GM10248 (cell line): ENCODE measurements at regions not wholly inside any gene's neighbourhood (a gene's known extent, or its start where the extent isn't known, plus 50 kb on each side); places are given as distances from the start of the nearest gene placed in this dataset.
"Not testable (repeated sequence)": the region's sequence is repeated elsewhere in the genome, so short reads cannot be mapped to it uniquely, and the experiment has no call there.

Source experiments
- CTCF ChIA-PET: fragments of 300-600 bp; sonication (Branson Sonifier 250); formaldehyde crosslinking; extraction: SDS; loops from one replicate; lab custom pipeline; 2021; ENCODE audit warnings: antibody characterized with exemption; lab: Yijun Ruan, JAX
- POLR2A ChIA-PET: fragments of 350-650 bp; sonication (Branson Sonifier 250); formaldehyde crosslinking; extraction: SDS; loops from one replicate; lab custom pipeline; 2020; ENCODE audit warnings: antibody characterized with exemption; lab: Yijun Ruan, JAX
- DNase-seq: peaks from one replicate; pipeline ENCODE4 v3.0.0; 2012; ENCODE audit errors: extremely low spot score
- TF ChIP-seq, protein P1 (sequence below): IDR thresholded peaks from 2 replicates; pipeline ENCODE4 v1.5.1; 2012; ENCODE audit warnings: mild to moderate bottlenecking, low read depth; ENCODE audit errors: extremely low read depth, missing control alignments, control extremely low read depth

DNA sequence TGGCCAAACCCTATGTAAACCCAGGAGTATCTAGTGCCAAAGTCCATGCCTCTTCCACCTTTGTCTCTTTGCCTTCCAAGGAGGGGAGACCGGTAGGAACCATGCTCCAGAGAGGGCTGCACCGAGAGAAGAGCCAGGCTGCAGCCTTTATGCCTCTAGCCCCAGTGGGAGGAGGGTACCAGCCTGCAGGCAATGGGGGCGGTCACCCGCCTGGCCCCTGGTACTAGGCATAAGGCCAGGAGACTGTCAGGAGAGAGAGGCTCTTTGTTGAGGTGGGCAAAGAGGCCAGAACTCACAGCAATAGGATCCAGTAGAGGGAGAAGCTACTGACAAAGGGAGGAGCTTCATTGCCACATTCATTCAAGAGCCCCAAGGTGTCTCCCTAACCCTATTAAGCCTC, 146.6 kb upstream of the PDE1C start:
- CTCF ChIA-PET, result interaction anchor here (0.7 to 1.5 kb wide), 2 partner anchors 13 to 141 kb away, joined by 3 read pairs; no protein-coding TSS in a partner anchor
- POLR2A ChIA-PET, result no interaction called here
- DNase-seq, result no peak
- TF ChIP-seq, protein P1, sequence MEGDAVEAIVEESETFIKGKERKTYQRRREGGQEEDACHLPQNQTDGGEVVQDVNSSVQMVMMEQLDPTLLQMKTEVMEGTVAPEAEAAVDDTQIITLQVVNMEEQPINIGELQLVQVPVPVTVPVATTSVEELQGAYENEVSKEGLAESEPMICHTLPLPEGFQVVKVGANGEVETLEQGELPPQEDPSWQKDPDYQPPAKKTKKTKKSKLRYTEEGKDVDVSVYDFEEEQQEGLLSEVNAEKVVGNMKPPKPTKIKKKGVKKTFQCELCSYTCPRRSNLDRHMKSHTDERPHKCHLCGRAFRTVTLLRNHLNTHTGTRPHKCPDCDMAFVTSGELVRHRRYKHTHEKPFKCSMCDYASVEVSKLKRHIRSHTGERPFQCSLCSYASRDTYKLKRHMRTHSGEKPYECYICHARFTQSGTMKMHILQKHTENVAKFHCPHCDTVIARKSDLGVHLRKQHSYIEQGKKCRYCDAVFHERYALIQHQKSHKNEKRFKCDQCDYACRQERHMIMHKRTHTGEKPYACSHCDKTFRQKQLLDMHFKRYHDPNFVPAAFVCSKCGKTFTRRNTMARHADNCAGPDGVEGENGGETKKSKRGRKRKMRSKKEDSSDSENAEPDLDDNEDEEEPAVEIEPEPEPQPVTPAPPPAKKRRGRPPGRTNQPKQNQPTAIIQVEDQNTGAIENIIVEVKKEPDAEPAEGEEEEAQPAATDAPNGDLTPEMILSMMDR, result no peak

DNA sequence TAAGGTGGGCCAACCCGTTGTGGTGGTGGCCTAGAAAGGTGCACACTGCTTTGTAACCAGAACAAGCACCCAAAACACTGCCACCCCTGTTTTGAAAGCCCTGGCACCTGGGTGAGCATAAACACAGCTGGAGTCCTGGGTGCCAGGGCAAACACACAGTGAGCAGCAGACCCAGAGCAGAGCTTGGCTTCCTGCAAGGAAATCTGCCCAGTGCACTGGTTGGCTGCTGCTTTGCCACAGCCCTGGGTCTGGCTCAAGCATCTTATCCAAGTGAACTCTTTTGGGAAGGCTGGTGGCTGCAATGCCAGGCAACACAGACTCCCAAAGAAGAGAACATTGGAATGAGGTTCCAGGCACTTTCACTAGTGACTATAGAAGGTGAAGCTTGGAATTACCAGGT, 145.5 kb upstream of the PDE1C start:
- ChIA-PET CTCF (interaction anchor here (1.5 kb wide), 2 partner anchors 142 to 432 kb away, joined by 3 to 4 read pairs; no protein-coding TSS in a partner anchor), POLR2A (no interaction called here)
- no peak for DNase-seq
- TF ChIP-seq, protein P1, result no peak

DNA sequence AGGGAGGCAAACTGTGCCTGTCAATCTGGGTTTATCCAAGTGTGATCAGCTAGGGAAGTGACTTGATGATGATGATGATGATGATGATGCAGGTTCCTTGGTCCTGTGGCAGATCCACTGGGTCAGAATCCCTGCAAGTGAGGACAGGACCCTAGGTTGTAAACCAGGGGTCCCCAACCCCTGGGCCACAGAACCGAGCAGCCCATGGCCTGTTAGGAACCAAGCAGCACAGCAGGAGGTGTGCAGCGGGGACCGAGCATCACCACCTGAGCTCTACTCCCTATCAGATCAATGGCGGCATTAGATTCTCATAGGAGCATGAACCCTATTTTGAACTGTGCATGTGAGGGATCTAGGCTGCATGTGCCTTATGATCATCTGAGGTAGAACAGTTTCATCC, 144.7 kb upstream of the PDE1C start:
- ChIA-PET CTCF (interaction anchor here (1.5 kb wide), 1 partner anchor 432 kb away, joined by 4 read pairs; no protein-coding TSS in a partner anchor), POLR2A (no interaction called here)
- no peak for DNase-seq
- TF ChIP-seq, protein P1, result no peak

DNA sequence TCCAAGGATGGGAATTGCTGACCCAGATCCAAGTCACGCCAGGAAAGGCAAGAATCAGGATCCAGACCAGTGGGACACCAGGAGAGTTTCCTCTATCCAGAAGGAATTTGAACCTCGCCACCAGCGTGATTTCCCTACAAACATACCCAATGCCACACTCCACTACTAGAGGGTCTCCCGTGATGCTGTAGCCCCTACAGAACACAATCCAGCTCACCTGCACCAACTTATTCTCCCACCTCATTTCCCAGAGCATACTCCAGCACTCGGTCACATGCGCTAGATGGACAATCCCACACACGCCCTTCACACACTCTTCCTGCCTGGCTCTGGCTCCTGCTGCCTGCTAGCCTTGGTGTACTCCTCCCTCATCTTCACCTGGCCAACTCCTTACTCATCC, 142.1 kb upstream of the PDE1C start:
- DNase-seq, result no peak
- CTCF ChIA-PET, result interaction anchor here (1.0 to 5.8 kb wide), 7 partner anchors 9 to 468 kb away, joined by 3 to 56 read pairs (median 13); no protein-coding TSS in a partner anchor
- TF ChIP-seq, protein P1, result no peak
- POLR2A ChIA-PET, result no interaction called here

DNA sequence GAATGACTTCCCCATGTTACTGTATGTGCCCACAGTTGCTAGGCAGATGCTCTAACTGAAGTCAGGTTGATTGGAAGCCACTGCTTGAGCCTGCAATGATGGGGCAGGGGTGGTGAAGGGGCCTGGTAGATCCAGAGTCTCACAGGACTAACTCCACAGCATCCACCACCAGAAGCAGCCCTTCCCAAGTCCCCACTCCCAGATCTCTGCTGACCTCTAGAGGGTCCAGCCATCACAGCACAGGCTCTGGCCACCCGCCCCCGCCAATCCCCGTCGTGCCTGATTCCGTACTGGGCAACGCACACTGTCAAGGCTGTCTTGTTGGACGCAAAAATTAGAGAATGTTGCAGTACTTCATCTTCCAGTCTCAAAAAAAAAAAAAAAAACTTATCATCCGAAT, 136.8 kb upstream of the PDE1C start:
- ChIA-PET POLR2A (interaction anchor here (0.7 kb wide), 1 partner anchor 1574 kb away, joined by 4 read pairs; no protein-coding TSS in a partner anchor), CTCF (interaction anchor here (0.6 to 5.4 kb wide), 3 partner anchors 273 to 763 kb away, joined by 3 to 59 read pairs (median 4); no protein-coding TSS in a partner anchor)
- DNase-seq, result no peak
- TF ChIP-seq, protein P1, result no peak

DNA sequence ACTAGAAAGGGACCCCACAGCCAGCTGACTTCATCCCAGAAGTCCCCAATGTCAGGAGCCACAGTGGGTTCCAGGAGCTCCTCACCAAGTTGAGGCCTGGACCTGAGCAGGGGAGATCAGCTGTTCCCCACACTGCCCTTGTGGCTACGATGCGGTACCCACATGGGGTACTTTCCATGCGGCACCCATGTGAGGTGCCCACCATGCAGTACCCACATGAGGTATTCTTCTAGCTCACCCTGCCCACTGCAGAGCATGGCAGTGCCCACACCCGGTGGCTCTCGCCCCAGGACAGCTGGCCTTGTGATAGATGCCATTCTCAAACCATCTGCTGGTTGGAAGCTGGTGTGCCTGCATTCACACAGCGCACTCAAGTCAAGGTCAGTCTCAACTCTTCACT, 136.3 kb upstream of the PDE1C start:
- TF ChIP-seq, protein P1, result no peak
- DNase-seq, result no peak
- CTCF ChIA-PET, result interaction anchor here (0.6 to 5.4 kb wide), 4 partner anchors 141 to 763 kb away, joined by 3 to 59 read pairs (median 4); no protein-coding TSS in a partner anchor
- POLR2A ChIA-PET, result no interaction called here

DNA sequence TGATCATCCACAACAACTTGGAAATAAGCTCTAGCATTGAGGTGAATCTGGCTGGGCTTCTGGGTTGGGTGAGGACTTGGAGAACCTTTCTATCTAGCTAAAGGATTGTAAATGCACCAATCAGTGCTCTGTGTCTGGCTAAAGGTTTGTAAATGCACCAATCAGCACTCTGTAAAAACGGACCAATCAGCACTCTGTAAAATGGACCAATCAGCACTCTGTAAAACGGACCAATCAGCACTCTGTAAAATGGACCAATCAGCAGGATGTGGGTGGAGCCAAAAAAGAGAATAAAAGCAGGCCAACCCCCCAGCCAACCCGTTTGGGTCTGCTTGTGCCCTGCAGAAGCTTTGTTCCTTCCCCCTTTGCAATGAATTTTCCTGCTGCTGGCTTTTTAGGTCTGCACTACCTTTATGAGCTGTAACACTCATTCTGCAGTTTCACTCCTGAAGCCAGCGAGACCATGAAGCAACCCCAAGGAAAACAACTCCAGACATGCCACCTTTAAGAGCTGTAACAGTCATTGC, 135.2 kb upstream of the PDE1C start:
- POLR2A ChIA-PET, DNase-seq: not testable (repeated sequence)
- CTCF ChIA-PET, result interaction anchor here (0.6 to 5.4 kb wide), 7 partner anchors 34 to 1071 kb away, joined by 3 to 59 read pairs (median 3); no protein-coding TSS in a partner anchor
